ENCODE measurements at regions not wholly inside any gene's neighbourhood (a gene's known extent, or its start where the extent isn't known, plus 50 kb on each side); places are given as distances from the start of the nearest gene placed in this dataset.

GRCh38 chr15:89399238-89400115 is 64.9 kb upstream of the POLG start:
- DNase-seq (ENCODE audit: low read depth in 2 of 2): no peak

DNA sequence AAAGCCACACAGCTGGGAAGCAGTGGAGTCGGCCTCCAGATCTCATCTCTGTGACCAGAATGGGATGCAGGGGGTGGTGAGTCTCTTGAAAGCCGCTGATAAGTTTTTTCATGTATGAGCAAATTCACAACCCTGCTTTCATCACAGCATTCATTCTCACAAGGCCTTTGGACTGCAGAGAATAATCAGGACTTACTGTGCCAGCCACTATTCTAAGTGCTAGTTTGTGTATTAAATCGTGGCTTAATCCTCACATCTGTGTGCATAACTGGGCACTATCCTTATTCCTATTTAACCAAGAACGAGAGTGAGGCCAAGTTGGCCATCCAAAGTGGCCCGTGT is 64.2 kb upstream of the POLG start:
- no peak for DNase-seq (ENCODE audit: low read depth in 2 of 2)

GRCh38 chr15:89397653-89398023 is 63.0 kb upstream of the POLG start:
- DNase-seq (ENCODE audit: low read depth in 2 of 2): no peak

GRCh38 chr15:89396723-89397652 is 62.4 kb upstream of the POLG start:
- no peak for DNase-seq (ENCODE audit: low read depth in 2 of 2)

DNA sequence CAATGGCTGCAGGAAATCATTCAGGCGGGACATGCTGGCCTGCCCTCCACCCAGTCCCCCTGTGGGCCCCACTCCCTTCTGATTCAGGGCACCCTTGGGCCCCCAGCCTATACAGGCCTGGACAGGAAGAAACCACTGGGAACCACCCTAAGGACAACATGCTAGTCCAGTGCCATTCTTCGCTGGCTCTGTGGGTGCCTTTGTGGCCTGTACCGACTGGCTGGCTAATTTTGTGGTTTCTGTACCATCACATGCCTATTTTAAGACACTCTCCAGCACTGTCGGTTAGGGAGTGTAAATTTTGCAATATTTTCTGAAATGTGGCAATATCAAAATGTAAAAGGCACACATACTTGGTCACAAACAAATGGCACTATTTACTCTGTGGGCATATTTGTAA is 61.4 kb upstream of the POLG start:
- DNase-seq (ENCODE audit: low read depth in 2 of 2): no peak

GRCh38 chr15:89395461-89395871 is 60.8 kb upstream of the POLG start:
- DNase-seq (ENCODE audit: low read depth in 2 of 2): no peak

DNA sequence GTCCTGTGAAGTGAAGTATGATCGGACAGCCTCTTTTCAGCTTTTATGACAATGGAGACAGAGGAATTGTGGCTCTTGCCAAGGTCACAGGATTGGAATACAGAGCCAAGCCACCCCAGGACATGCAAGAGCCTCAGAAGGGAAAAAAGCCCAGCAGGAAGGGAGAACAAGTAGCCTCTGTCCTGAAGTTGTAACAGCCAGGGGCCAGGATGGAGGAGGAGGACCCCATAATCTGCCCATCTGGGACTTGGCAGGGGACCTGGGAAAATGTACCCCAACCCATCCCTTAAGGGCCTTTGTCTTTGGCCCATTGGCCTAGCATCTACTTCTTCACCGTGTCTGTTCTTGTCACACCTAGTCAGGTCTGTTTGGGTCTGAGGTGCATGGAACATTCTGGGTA is 60.4 kb upstream of the POLG start:
- DNase-seq (ENCODE audit: low read depth in 2 of 2): no peak

DNA sequence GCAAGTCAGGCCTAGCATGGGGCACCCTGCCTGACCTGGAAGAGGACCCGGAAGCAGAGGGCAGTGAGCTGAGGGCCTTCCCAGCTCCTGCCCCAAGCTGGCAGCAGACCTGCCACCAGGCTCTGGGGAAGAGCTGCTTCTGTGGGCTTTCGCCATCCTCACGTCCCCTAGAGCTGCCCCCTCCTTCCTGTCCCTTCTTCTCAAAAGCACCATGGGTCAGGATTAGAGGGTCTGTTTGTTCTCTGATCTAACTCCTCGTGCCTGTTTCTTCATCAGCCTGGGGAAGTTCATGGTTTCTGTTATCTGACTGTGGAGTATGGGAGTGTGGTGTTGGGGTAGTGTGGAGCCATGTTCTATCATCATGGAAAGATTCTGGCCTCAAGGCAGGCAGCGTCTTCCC is 58.4 kb upstream of the POLG start:
- DNase-seq (ENCODE audit: low read depth in 2 of 2): no peak

- DNase-seq (ENCODE audit: low read depth in 2 of 2): no peak
These were observed 57.1 kb upstream of the POLG start for GRCh38 chr15:89391685-89392257.

DNA sequence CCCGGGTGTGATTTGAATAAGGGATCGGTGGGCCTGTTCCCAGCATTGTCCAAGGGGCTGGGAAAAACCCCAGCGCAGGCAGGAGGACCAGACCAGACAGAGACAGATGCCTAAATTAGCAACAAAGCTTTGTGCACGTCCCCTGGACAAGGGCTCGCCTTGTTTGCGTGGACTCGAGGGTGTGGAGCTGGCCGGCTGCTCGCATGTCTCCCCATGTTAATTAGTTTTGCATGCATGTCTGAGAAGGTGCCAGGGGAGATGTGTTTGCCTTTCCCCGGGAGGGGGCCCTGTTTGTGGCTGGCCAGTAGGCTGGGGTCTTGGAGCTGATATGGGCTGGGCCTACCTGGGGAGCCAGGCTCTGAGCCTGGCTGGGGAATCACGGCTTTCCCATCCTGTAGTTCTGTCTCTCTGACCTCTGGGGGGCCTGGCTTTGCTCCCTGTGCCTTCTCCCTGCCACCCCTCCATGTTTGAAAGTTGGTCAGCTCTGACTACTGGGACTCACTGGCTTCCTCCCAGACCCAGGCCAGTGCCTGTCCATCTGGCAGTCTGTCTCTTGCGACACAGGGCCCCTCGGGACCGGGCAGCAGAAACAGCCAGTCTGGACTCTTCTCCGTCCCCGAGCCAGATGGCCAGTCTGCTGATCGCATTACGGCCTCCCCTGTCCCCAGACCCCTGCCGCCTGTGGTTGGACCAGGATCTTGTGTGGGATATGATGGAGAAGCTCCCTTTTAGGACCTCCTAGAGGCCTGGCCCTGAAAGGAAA is 55.4 kb upstream of the POLG start:
- DNase-seq (ENCODE audit: low read depth in 2 of 2): no peak

GRCh38 chr15:89387140-89387903 is 52.7 kb upstream of the POLG start:
- DNase-seq (ENCODE audit: low read depth in 2 of 2): no peak

GRCh38 chr15:89385596-89386331 is 51.1 kb upstream of the POLG start:
- no peak for DNase-seq (ENCODE audit: low read depth in 2 of 2)
